ENCODE measurements at regions not wholly inside any gene's neighbourhood (a gene's known extent, or its start where the extent isn't known, plus 50 kb on each side); places are given as distances from the start of the nearest gene placed in this dataset.

DNA sequence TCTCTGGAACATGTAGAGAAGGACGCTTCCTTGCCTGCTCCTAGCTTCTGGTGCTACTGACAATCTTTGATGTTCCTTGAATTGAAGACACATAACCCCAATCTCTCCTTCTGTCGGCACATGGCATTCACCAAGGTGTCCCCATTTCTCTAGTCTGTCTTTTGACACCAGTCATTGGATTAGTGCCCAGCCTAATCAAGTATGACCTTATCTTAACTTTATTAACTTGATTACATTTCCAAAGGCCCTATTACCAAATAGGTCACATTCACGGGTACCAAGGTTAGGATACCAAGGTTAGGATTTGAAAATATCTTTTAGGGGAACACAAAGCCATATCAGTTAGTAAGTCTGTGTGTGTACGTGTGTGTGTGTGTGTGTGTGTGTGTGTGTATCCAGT, 377.9 kb downstream of the CMPK2 start (continued):
- TF ChIP-seq KIAA2018 (CRISPR knock-in tag; IDR thresholded peaks at IDR 0.05; ENCODE audit: borderline replicate concordance): no peak
- TF ChIP-seq SMC3 (IDR thresholded peaks at IDR 0.05; ENCODE audit: low read length): no peak
- TF ChIP-seq ZNF18 (CRISPR knock-in tag; IDR thresholded peaks at IDR 0.05; ENCODE audit: insufficient replicate concordance): no peak
- no peak for TF ChIP-seq ZNF607 (CRISPR knock-in tag; IDR thresholded peaks at IDR 0.05; ENCODE audit: borderline replicate concordance)
- no peak for TF ChIP-seq NRL (CRISPR knock-in tag; IDR thresholded peaks at IDR 0.05; ENCODE audit: borderline replicate concordance)
- no peak for TF ChIP-seq PLSCR1 (CRISPR knock-in tag; IDR thresholded peaks at IDR 0.05; ENCODE audit: borderline replicate concordance)
- TF ChIP-seq ATAD3A (CRISPR knock-in tag; IDR thresholded peaks at IDR 0.05): no peak
- no peak for TF ChIP-seq MAF1 (CRISPR knock-in tag; IDR thresholded peaks at IDR 0.05; ENCODE audit: borderline replicate concordance)
- no peak for TF ChIP-seq ZNF788 (CRISPR knock-in tag; IDR thresholded peaks at IDR 0.05; ENCODE audit: borderline replicate concordance)
- no peak for TF ChIP-seq ZNF839 (CRISPR knock-in tag; IDR thresholded peaks at IDR 0.05; ENCODE audit: borderline replicate concordance)
- TF ChIP-seq, protein P1, sequence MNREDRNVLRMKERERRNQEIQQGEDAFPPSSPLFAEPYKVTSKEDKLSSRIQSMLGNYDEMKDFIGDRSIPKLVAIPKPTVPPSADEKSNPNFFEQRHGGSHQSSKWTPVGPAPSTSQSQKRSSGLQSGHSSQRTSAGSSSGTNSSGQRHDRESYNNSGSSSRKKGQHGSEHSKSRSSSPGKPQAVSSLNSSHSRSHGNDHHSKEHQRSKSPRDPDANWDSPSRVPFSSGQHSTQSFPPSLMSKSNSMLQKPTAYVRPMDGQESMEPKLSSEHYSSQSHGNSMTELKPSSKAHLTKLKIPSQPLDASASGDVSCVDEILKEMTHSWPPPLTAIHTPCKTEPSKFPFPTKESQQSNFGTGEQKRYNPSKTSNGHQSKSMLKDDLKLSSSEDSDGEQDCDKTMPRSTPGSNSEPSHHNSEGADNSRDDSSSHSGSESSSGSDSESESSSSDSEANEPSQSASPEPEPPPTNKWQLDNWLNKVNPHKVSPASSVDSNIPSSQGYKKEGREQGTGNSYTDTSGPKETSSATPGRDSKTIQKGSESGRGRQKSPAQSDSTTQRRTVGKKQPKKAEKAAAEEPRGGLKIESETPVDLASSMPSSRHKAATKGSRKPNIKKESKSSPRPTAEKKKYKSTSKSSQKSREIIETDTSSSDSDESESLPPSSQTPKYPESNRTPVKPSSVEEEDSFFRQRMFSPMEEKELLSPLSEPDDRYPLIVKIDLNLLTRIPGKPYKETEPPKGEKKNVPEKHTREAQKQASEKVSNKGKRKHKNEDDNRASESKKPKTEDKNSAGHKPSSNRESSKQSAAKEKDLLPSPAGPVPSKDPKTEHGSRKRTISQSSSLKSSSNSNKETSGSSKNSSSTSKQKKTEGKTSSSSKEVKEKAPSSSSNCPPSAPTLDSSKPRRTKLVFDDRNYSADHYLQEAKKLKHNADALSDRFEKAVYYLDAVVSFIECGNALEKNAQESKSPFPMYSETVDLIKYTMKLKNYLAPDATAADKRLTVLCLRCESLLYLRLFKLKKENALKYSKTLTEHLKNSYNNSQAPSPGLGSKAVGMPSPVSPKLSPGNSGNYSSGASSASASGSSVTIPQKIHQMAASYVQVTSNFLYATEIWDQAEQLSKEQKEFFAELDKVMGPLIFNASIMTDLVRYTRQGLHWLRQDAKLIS (CRISPR knock-in tag; IDR thresholded peaks at IDR 0.05): no peak
- no peak for TF ChIP-seq ZNF530 (CRISPR knock-in tag; IDR thresholded peaks at IDR 0.05; ENCODE audit: low read depth)

Measured in HepG2 (cell line).